K562 (cell line): ENCODE measurements at regions not wholly inside any gene's neighbourhood (a gene's known extent, or its start where the extent isn't known, plus 50 kb on each side); places are given as distances from the start of the nearest gene placed in this dataset.

Experiments
- ATAC-seq: fragments of 200-7000 bp; cut with Tn5 transposase; 3 replicates; pipeline ENCODE4 v1.9.1; 2020; ENCODE audit warnings: moderate library complexity
- BruUV-seq: library from RNA; stranded (reverse); fragments of 400-500 nt; replicated peaks from 2 replicates; lab custom pipeline; 2021; lab: Mats Ljungman, UMichigan
- CTCF ChIA-PET: fragments of 300-600 bp; formaldehyde crosslinking; extraction: SDS; loops from one replicate; lab custom pipeline; 2021; ENCODE audit warnings: low intra/inter-chr PET ratio; lab: Yijun Ruan, JAX
- POLR2A ChIA-PET: fragments of 300-600, 350-650 bp; sonication (Branson Sonifier 250); formaldehyde crosslinking; extraction: SDS; loops from one replicate; lab custom pipeline; 2021; ENCODE audit warnings: antibody characterized with exemption, inconsistent platforms; lab: Yijun Ruan, JAX
- DNase-seq, 4 experiments: peaks; one replicate each; pipeline versions ENCODE4 v3.0.0 to v3.0.0-alpha.2; 2011 to 2018; ENCODE audit warnings: low spot score in 3 of 4, mixed read lengths in 3 of 4; ENCODE audit errors: extremely low read depth in 1 of 4
- FAIRE-seq: peaks from 2 replicates; lab custom pipeline; 2011; peaks lifted over from hg19 to GRCh38; lab: Jason Lieb, UNC
- H2AFZ ChIP-seq: 2 replicates; pipeline ENCODE4 v1.6.0; 2011; ENCODE audit warnings: low read depth, low read length, control low read depth, inconsistent platforms
- H3K27ac ChIP-seq: fragments of 200-600 bp; 3 replicates; pipeline ENCODE4 v1.8.0; 2011; ENCODE audit warnings: low read depth, mild to moderate bottlenecking, control low read depth, inconsistent platforms, low read length, moderate library complexity, mixed read lengths; ENCODE audit errors: extremely low read depth
- H3K27me3 ChIP-seq, 2 experiments: fragments of 300-600 bp in 1 of 2; 2 replicates in 1 of 2; 3 replicates in 1 of 2; pipeline versions ENCODE4 v1.6.0 to v1.8.0; 2011; ENCODE audit warnings: inconsistent platforms in 2 of 2, low read length in 2 of 2, mild to moderate bottlenecking in 1 of 2, mixed read lengths in 1 of 2, moderate library complexity in 1 of 2; ENCODE audit not compliant: control insufficient read depth in 2 of 2, insufficient read depth in 2 of 2
- H3K36me3 ChIP-seq: fragments of 300-600 bp; 3 replicates; pipeline ENCODE4 v1.8.0; 2011; ENCODE audit warnings: mild to moderate bottlenecking, low read length, inconsistent platforms; ENCODE audit not compliant: control insufficient read depth, insufficient read depth
- H3K4me1 ChIP-seq, 2 experiments: fragments of 200-600 bp in 1 of 2; replicated peaks in 1 of 2; 2 replicates in 1 of 2; 3 replicates in 1 of 2; pipeline versions ENCODE4 v1.5.1 to v1.8.0; 2011; ENCODE audit warnings: inconsistent platforms in 2 of 2, low read length in 2 of 2, mild to moderate bottlenecking in 1 of 2, mixed read lengths in 1 of 2, moderate library complexity in 1 of 2; ENCODE audit not compliant: control insufficient read depth in 2 of 2, insufficient read depth in 2 of 2
- H3K4me2 ChIP-seq: 2 replicates; pipeline ENCODE4 v1.6.1; 2011; ENCODE audit warnings: low read length, control low read depth, inconsistent platforms, mixed read lengths; ENCODE audit not compliant: insufficient read depth
- H3K4me3 ChIP-seq: fragments of 200-600 bp; sonication (generic), shearing (Covaris generic); 2 replicates; pipeline ENCODE4 v1.5.1; 2016; ENCODE audit warnings: control low read depth, inconsistent platforms
- H3K79me2 ChIP-seq: fragments of 200-600 bp; 3 replicates; pipeline ENCODE4 v1.8.0; 2011; ENCODE audit warnings: low read length, inconsistent platforms; ENCODE audit not compliant: control insufficient read depth, insufficient read depth
- H3K9ac ChIP-seq, 2 experiments: 2 replicates each; pipeline versions ENCODE4 v1.6.0 to v1.6.1; 2011; ENCODE audit warnings: low read depth in 2 of 2, low read length in 2 of 2, control low read depth in 1 of 2, inconsistent platforms in 1 of 2, mild to moderate bottlenecking in 1 of 2, mixed read lengths in 1 of 2; ENCODE audit not compliant: insufficient read depth in 1 of 2
- H3K9me1 ChIP-seq: one replicate; pipeline ENCODE4 v1.6.0; 2011; ENCODE audit warnings: inconsistent platforms, mild to moderate bottlenecking, low read length, moderate library complexity; ENCODE audit not compliant: control insufficient read depth, insufficient read depth
- H3K9me3 ChIP-seq: replicated peaks from 2 replicates; pipeline ENCODE4 v1.5.1; 2011; ENCODE audit warnings: low read depth, low read length, inconsistent platforms; ENCODE audit not compliant: control insufficient read depth, insufficient read depth
- H4K20me1 ChIP-seq: replicated peaks from 2 replicates; pipeline ENCODE4 v1.6.1; 2011; ENCODE audit warnings: low read length, inconsistent platforms, mixed read lengths; ENCODE audit not compliant: control insufficient read depth, insufficient read depth
- FOXP1 ChIP-seq: sonication (generic); formaldehyde crosslinking; IDR thresholded peaks from 2 replicates; pipeline ENCODE4 v1.8.0; 2022; ENCODE audit warnings: mild to moderate bottlenecking, missing genetic modification reagents
- RBM17 ChIP-seq: fragments of 200-400 bp; formaldehyde crosslinking; IDR thresholded peaks from 2 replicates; pipeline ENCODE4 v1.6.1; 2017; ENCODE audit warnings: low read depth, mild to moderate bottlenecking, low read length, borderline replicate concordance
- RHOXF2B ChIP-seq: fragments of 250-450 bp; sonication (Bioruptor Pico); conservative IDR thresholded peaks from 2 replicates; pipeline ENCODE4 v1.5.1; 2021
- RNF2 ChIP-seq: sonication (generic); IDR thresholded peaks from 2 replicates; pipeline ENCODE4 v1.6.1; 2016
- SP2 ChIP-seq: IDR thresholded peaks from 2 replicates; pipeline ENCODE4 v1.6.1; 2011; ENCODE audit warnings: mild to moderate bottlenecking, low read depth, low read length, moderate library complexity; ENCODE audit not compliant: poor library complexity, severe bottlenecking; ENCODE audit errors: extremely low read depth
- ZFP36 ChIP-seq: fragments of 150-350 bp; IDR thresholded peaks from 2 replicates; pipeline ENCODE4 v1.6.1; 2018; ENCODE audit warnings: low read length, low read depth; ENCODE audit not compliant: partially characterized antibody
- ZKSCAN8 ChIP-seq: fragments of 200-800 bp; sonication (Bioruptor generic); IDR thresholded peaks from 2 replicates; pipeline ENCODE4 v1.6.1; 2016; ENCODE audit warnings: missing genetic modification characterization, missing compliant biosample characterization
- ZNF134 ChIP-seq: fragments of 250-450 bp; sonication (Bioruptor Pico); conservative IDR thresholded peaks from 2 replicates; pipeline ENCODE4 v1.4.0; 2020
- ZNF274 ChIP-seq: IDR thresholded peaks from 2 replicates; pipeline ENCODE4 v1.6.1; 2011; ENCODE audit warnings: low read depth, mild to moderate bottlenecking, low read length, moderate library complexity, borderline replicate concordance
- in situ Hi-C: fragments of 300-500 bp; cut with MboI; formaldehyde crosslinking; loops from 4 replicates; pipeline ENCODE4 v1.15.0; 2018; ENCODE audit warnings: inconsistent platforms, mixed read lengths
- intact Hi-C: fragments of 100-400 bp; cut with micrococcal nuclease; formaldehyde crosslinking; loops from 2 replicates; pipeline ENCODE4 v1.14.2; 2022
- TF ChIP-seq, protein P1 (sequence below): fragments of 450-650 bp; IDR thresholded peaks from 2 replicates; pipeline ENCODE4 v1.6.1; 2016; ENCODE audit warnings: mild to moderate bottlenecking
- TF ChIP-seq, protein P2 (sequence below): sonication (generic); formaldehyde crosslinking; IDR thresholded peaks from 2 replicates; pipeline ENCODE4 v1.8.0; 2022; ENCODE audit warnings: mild to moderate bottlenecking, missing genetic modification reagents

DNA sequence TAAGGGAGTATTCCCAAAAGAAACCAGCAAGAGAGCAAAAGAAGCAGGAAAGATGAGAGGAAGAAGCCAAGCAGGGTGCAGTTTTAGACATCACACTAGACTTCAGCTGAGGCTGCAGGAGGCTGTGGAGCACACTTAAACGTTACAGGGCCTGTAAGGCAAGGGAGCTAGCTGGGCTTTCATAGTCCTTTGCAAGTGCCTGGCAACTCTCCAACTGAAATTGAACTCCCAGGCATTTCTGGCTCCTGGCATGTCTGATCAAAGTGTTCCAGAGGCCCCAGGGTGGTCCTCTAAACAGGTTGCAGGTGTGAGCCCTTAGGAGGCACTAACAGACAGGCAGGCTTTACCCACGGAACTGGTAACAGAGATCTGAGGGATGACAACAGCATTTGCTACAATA is 750.2 kb downstream of the XPNPEP1 start (continued):
- TF ChIP-seq, protein P1, sequence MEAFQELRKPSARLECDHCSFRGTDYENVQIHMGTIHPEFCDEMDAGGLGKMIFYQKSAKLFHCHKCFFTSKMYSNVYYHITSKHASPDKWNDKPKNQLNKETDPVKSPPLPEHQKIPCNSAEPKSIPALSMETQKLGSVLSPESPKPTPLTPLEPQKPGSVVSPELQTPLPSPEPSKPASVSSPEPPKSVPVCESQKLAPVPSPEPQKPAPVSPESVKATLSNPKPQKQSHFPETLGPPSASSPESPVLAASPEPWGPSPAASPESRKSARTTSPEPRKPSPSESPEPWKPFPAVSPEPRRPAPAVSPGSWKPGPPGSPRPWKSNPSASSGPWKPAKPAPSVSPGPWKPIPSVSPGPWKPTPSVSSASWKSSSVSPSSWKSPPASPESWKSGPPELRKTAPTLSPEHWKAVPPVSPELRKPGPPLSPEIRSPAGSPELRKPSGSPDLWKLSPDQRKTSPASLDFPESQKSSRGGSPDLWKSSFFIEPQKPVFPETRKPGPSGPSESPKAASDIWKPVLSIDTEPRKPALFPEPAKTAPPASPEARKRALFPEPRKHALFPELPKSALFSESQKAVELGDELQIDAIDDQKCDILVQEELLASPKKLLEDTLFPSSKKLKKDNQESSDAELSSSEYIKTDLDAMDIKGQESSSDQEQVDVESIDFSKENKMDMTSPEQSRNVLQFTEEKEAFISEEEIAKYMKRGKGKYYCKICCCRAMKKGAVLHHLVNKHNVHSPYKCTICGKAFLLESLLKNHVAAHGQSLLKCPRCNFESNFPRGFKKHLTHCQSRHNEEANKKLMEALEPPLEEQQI, result no peak
- TF ChIP-seq ZKSCAN8 (CRISPR knock-in tag) (no peak), SP2 (no peak)

DNA sequence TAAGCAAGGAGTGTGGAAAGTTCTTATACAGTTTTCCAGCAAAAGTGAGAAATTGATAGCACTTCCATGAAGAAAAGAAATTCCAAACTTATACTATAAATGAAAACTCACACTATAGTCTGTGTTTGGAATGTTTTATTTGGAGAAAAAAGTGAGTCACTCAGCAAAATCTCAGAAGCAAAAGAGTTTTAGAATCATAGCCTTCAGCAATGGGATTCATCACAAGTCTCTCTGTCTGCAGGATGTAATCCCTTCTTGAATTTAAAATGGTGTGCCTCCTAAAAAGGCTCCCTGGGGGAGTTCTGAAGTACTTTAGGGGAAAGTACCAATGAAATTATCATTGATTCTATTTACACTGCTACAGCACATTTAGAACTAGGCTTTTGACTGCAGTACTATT is 756.4 kb downstream of the XPNPEP1 start:
- Histone ChIP-seq H4K20me1 (no peaks in the 10 kb centered on the region), H3K36me3 (no peaks in the 10 kb centered on the region), H3K27me3 (no peaks in the 10 kb centered on the region), H3K4me3 (no peak overlapping the region), H3K79me2 (no peaks in the 10 kb centered on the region), H3K9ac (no peak overlapping the region), H3K4me1 (no peaks in the 10 kb centered on the region), H3K27ac (no peak overlapping the region), H2AFZ (no peak overlapping the region), H3K4me2 (no peak overlapping the region), H3K9me3 (no peaks in the 10 kb centered on the region), H3K9me1 (no peaks in the 10 kb centered on the region)
- ChIA-PET CTCF (no interaction called here), POLR2A (no interaction called here)
- intact Hi-C loops, result no loop called here
- no TSS peak for BruUV-seq
- no peak for FAIRE-seq
- no peak for ATAC-seq
- no peak for DNase-seq
- TF ChIP-seq FOXP1 (CRISPR knock-in tag), result no peak
- no peak for TF ChIP-seq ZNF134
- no peak for TF ChIP-seq RBM17
- TF ChIP-seq RNF2, result no peak
- TF ChIP-seq ZNF274, result no peak
- TF ChIP-seq, protein P2, sequence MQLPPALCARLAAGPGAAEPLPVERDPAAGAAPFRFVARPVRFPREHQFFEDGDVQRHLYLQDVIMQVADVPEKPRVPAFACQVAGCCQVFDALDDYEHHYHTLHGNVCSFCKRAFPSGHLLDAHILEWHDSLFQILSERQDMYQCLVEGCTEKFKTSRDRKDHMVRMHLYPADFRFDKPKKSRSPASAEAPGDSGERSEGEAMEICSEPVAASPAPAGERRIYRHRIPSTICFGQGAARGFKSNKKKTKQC, result no peak
- TF ChIP-seq ZFP36, result no peak
- no peak for TF ChIP-seq RHOXF2B (CRISPR knock-in tag)
- in situ Hi-C loops, result no loop called here
